DMS153 treated with DMSO at 0.1 percent for 48 hours (cell line): ENCODE measurements at regions not wholly inside any gene's neighbourhood (a gene's known extent, or its start where the extent isn't known, plus 50 kb on each side); places are given as distances from the start of the nearest gene placed in this dataset.

Experiments
- DNase-seq: peaks from one replicate; lab custom pipeline; 2025; ENCODE audit not compliant: unreplicated experiment; lab: John Stamatoyannopoulos, UW

- DNase-seq, result no peak
Observed at GRCh38 chr2:155695505-155695904, 637.0 kb downstream of the NR4A2 start.

DNA sequence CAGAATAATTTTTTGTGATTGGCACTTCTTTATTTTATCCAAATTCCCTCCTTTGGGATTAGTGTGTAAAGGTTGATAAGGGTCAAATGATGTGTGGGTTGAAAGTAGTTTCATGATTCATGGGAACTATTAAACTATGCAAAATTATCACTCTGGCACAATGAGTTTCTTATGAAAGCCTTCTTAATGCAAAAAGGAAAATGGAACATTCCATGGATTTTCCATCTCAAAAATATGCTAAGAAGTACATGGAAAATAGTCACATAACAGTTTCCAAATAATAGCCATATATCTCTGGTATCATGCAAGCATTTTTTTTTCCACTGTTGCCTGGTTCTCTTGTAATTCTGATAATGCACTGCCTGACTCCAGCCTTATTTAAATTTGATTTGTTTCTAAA lies 639.7 kb downstream of the NR4A2 start:
- no peak for DNase-seq

- DNase-seq, result no peak
Observed at GRCh38 chr2:155692106-155692505, 640.4 kb downstream of the NR4A2 start.

GRCh38 chr2:155690785-155691184 lies 641.7 kb downstream of the NR4A2 start:
- DNase-seq, result no peak

GRCh38 chr2:155689791-155690190 lies 642.7 kb downstream of the NR4A2 start:
- no peak for DNase-seq

GRCh38 chr2:155687181-155687580 lies 645.3 kb downstream of the NR4A2 start:
- DNase-seq, result no peak

DNA sequence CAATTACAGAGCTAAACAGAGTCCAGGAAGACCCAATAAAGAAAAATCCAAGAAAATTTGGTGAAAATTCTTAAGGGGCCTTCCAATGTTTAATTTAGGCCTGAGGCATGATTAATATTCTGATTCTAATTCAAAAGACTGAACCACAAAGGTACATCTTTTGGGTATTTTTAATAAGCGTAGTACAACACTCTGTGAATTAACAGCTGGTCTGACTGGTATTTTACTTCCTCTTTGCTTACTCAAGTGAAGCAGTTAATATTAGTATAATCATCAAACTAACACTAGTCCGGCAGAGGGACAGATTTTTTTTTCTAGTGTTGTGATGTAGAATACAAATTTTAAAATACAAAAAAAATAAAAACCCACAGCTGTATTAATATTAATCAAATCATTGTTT lies 652.9 kb downstream of the NR4A2 start:
- DNase-seq, result no peak

DNA sequence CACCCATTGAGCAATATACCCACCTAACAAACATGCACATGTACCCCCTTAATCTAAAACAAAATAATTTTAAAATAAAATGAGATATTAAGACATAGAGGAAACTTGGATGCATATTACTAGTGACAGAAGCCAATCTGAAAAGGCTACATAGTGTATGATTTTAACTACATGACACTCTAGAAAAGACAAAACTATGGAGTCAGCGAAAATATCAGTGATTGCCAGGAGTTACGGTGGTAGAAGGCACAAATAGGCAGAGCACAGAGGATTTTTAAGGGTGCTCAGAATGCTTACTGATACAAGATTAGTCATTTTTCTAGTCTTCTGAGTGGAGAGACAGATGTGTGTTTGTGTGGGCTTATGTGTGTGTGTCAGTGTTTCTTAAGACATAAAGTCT lies 656.6 kb downstream of the NR4A2 start:
- no peak for DNase-seq

DNA sequence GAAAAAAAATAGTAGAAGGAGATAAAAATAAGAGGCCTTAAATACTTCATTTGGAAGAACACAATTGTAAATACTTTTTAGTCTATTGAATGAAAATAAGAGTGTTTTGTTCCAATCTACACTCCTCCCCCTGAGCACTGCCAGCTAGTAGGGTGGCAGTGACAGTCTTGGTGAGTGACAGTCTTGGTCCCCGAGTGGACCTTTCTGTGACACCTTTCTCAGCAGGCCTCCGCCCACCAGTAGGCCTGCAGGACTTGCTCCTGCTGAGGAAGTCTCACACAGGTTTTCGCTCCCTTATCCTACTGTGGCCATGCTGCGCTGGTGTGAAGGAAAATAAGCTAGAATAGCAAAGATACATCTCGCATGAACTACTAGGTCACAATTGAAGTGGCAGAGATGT lies 666.8 kb downstream of the NR4A2 start:
- DNase-seq, result no peak

DNA sequence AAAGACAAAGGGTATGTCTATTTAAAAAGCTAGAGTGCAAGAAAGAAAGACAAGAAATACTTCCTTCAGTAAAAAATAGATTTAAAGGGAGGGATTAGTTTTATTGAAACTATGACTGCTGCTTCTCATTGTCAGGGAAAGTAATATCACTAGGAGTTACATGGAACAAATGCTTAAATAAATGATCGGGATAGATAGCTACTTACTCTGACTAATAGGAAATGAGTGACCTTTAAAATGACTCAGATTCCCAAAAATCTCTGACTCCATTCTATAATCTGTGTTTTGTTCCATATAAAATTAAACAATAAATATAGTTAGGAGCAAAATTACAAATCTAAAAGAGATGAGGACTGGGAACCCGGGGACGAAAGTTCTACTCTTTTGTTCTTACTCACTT lies 669.3 kb downstream of the NR4A2 start:
- DNase-seq, result no peak

DNA sequence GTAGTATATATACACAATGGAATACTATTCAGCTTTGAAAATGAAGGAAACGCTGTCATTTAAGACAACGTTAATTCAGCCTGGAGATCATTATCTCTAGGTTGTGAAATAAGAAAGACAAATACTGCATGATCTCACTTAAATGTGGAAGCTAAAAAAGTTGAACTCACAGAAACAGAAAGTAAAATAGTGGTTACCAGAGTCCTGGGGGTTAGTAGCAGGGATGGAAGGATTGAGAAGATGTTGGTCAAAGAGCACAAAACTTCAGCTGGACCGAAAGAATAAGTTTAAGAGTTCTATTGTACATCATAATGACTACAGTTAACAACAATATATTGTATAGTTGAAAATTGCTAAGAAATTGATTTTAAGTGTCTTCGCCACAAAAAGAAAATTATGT lies 670.3 kb downstream of the NR4A2 start:
- DNase-seq, result no peak

DNA sequence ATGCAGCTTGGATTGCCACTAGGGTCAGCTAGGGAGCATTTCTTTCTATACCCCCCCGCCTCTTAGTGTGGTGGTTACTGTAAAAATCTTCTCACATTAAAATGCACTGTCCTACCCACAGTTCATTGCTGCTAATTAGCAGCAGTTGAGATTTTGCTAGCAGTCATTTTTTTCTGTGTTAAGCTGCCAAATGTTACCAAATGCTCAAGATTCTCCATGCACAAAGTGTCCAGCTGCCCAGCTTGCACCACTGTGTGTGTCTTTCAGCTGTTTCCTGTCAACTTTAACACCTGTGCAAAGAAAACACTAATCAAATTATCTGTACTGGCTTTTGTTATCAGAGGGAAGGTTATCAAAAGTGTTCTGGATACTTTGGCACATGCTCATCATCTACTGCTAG lies 679.3 kb downstream of the NR4A2 start:
- no peak for DNase-seq

DNA sequence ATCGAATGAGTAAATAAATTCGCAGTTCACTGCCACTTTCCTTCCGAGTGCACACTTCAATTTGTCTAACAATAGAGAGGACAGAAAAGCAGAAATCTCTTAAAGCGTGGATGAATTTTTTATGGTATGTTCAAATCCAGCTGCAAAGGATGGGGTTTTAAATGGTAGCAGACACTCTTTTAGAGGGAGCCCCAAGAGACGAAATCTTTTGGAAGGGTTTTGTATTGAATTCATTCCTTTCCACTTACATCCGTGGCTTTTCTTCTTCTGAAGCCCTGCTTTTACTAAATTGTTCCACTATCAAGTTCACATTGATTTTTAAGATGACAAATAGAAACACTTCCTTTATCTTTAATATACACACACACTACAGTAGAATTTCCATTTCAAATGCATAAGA lies 680.7 kb downstream of the NR4A2 start:
- no peak for DNase-seq

GRCh38 chr2:155645791-155646190 lies 686.7 kb downstream of the NR4A2 start:
- DNase-seq, result no peak

- no peak for DNase-seq
Observed at GRCh38 chr2:155643056-155643775, 689.3 kb downstream of the NR4A2 start.

DNA sequence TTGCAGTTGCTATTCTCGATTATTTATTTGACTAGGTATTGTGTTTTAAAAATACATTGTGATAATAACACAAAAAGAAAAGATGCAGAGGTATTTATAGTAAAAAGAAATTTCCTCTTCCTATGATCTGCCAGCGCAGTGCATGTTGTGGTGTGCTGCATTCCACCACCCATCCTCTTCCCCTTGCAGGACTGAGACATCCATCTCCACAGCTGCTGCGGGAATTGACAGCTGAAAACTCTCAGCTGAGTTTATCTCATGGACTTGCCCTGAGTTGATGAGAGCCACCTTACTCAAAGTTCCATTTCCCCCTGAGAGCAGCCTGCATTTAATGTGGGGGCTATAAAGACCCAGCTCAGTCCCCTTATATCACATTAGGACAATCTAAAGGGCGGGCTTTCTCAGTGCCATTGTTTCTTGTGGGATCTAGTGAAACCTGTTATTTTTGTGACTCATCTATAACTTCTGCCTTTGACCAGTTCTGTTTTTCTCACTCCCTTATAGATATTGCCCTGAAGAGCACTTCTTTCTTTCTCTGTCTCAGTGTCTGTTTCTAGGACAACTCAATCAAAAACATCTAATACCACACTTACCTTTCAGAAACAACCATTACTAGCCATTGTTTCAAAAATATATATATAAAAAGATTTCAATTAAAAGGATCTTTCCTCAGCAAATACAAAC lies 698.5 kb downstream of the NR4A2 start:
- DNase-seq, result no peak

GRCh38 chr2:155633060-155633839 lies 699.3 kb downstream of the NR4A2 start:
- DNase-seq, result no peak

DNA sequence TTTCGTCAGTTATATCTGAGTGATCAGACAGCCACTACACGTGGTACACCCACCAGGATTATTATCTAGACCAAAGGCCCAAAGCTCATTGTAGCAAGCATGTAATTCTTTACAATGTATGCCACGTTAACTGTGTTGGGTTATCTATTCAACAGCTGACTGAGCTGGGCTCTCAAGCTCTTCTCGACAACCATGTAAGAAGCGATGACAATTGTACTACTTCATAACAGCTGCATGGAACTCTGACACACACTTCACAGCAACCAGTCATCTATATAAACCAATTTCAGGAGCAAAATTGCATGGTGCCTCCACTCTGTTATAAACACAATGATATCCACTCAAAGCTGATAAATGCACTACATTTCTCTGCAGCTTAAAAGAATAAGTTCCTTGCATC lies 701.8 kb downstream of the NR4A2 start:
- DNase-seq, result no peak

GRCh38 chr2:155622443-155622842 lies 710.1 kb downstream of the NR4A2 start:
- no peak for DNase-seq

DNA sequence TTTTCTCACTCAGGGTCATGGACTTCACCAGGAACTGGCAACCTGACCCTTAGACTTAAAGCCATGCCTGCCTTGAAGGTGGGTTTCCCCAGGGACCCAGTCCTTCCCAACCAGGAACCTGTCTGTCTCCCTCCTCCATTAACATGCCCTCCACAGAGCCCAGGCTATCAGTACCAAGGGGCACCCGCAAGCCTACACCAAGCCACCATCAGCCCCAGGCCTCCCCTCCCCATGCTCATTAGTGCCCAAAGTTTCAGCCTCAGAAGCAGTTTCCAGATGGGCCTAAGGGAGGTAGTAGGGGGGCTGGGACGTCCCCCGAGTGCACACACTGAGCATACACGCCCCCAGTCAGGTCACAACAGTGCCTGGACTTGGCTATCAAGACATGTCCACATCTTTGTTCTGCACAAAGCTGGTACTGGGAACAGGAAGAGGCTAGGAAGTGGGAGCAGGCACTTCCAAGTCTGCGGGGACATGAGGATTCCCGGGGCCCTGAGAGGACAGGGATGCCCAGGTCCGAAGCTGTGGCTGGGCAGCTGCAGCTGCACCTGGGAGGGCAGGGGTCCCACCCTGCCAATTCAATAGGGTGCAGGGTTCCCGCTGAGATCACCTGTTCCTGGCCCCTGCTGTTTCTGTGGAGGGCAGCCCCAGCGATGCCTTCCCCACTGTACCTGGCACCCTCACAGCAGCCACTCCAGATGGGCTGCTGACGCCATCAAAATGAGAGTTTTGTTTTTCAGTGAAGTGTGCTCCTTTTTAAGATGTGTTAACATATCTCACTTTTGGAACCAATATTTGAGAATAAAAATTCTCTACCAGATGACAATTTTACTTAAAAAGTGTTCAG lies 731.4 kb downstream of the NR4A2 start:
- no peak for DNase-seq

DNA sequence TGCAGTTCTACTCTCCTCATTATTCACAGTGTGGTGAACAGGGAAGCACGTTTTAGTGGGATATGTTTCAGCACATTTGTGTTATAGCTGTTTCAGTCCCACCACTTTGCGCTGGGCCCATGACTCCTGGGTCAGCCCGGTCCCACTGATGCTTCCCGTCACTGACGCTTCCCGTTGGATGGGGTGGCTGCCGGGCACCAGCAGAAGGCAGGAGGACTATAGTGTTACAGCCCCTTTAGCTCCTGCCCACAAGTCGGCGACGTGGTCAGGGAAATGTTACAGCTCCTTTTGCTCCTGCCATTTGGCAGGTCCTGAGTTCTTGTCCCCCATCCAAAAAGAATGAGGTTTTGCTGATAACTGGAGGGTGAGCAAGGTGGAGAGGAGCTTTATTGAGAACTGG lies 732.2 kb downstream of the NR4A2 start:
- no peak for DNase-seq
